BLaER1 (cell line): ENCODE measurements at regions not wholly inside any gene's neighbourhood (a gene's known extent, or its start where the extent isn't known, plus 50 kb on each side); places are given as distances from the start of the nearest gene placed in this dataset.
A peak's percentile ranks its signal among the peaks of the same experiment; 100 is the strongest.

Experiments
- H3K27ac ChIP-seq: shearing (Covaris generic); formaldehyde crosslinking; 2 replicates; pipeline ENCODE4 v1.8.1; 2022
- H3K27me3 ChIP-seq: shearing (Covaris generic); formaldehyde crosslinking; 2 replicates; pipeline ENCODE4 v1.8.1; 2022
- H3K36me3 ChIP-seq: shearing (Covaris generic); formaldehyde crosslinking; 2 replicates; pipeline ENCODE4 v1.8.1; 2022
- H3K4me1 ChIP-seq: shearing (Covaris generic); formaldehyde crosslinking; 2 replicates; pipeline ENCODE4 v1.8.1; 2022
- H3K4me2 ChIP-seq: shearing (Covaris generic); formaldehyde crosslinking; 2 replicates; pipeline ENCODE4 v1.8.1; 2022
- H3K4me3 ChIP-seq: shearing (Covaris generic); formaldehyde crosslinking; 2 replicates; pipeline ENCODE4 v1.8.1; 2022
- H3K9ac ChIP-seq: shearing (Covaris generic); formaldehyde crosslinking; 2 replicates; pipeline ENCODE4 v1.8.1; 2022
- H3K9me3 ChIP-seq: shearing (Covaris generic); formaldehyde crosslinking; 2 replicates; pipeline ENCODE4 v1.8.1; 2022
- H4K20me1 ChIP-seq: shearing (Covaris generic); formaldehyde crosslinking; 2 replicates; pipeline ENCODE4 v1.8.1; 2022
- Cebpa-rat ChIP-seq: shearing (Covaris generic); IDR thresholded peaks from 2 replicates; pipeline ENCODE4 v1.8.1; 2022

DNA sequence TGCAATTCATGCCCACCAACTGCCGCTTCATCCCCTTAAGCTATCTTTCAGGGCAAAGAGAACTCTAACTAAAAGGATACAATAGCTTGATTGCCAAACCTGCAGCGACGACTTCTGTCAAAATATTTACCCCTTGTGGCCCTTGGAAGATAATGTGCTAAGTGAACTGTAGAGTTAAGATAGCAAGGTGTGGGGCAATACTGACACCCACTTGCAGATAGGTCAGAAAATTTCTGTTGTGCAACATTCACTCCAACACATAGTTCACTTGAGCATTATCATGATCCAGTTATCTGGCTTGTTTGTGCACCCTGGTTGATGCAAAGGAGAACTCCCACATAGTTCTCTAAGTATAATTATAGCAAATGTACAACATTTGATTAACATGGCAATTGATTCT, 55.6 kb downstream of the RHOXF2B start:
- H3K4me2 ChIP-seq = no peak overlapping the region
- no peaks in the 10 kb centered on the region for H4K20me1 ChIP-seq
- H3K27ac ChIP-seq = no peak overlapping the region
- no peaks in the 10 kb centered on the region for H3K36me3 ChIP-seq
- no peak for TF ChIP-seq Cebpa-rat
- no peak overlapping the region for H3K9ac ChIP-seq
- H3K9me3 ChIP-seq = peaks cover 21% of the 10 kb centered on the region
- H3K4me3 ChIP-seq = no peak overlapping the region
- H3K4me1 ChIP-seq = no peaks in the 10 kb centered on the region
- H3K27me3 ChIP-seq = no peaks in the 10 kb centered on the region

DNA sequence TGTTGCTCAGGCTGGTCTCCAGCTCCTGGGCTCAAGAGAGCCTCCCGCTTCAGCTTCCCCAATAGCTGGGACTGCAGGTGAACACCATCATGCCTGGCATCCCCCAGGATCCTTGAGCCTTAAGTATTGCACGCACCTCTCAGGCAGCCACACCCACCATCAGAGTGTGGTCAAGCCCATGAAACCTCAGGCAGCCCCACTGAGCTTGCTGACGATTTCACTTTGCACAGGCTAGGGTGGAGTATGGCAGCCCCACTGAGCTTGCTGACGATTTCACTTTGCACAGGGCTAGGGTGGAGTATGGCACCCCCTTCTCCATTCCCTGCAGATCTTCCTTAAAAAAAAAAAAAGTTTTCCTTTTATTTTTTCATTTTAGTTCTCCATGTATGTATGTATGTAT, 57.2 kb downstream of the RHOXF2B start:
- no peaks in the 10 kb centered on the region for H3K36me3 ChIP-seq
- no peaks in the 10 kb centered on the region for H3K4me1 ChIP-seq
- H3K4me2 ChIP-seq = no peak overlapping the region
- H3K9me3 ChIP-seq = peaks cover 13% of the 10 kb centered on the region
- H3K27ac ChIP-seq = no peak overlapping the region
- TF ChIP-seq Cebpa-rat = no peak
- H4K20me1 ChIP-seq = no peaks in the 10 kb centered on the region
- H3K9ac ChIP-seq = no peak overlapping the region
- no peak overlapping the region for H3K4me3 ChIP-seq
- peaks cover 12% of the 10 kb centered on the region for H3K27me3 ChIP-seq

- no peak for TF ChIP-seq Cebpa-rat
- no peaks in the 10 kb centered on the region for H4K20me1 ChIP-seq
- H3K9me3 ChIP-seq = peaks cover 19% of the 10 kb centered on the region
- H3K9ac ChIP-seq = no peak overlapping the region
- H3K4me3 ChIP-seq = no peak overlapping the region
- H3K36me3 ChIP-seq = no peaks in the 10 kb centered on the region
- H3K27ac ChIP-seq = no peak overlapping the region
- no peak overlapping the region for H3K4me2 ChIP-seq
- no peaks in the 10 kb centered on the region for H3K4me1 ChIP-seq
- H3K27me3 ChIP-seq = peaks cover 22% of the 10 kb centered on the region
These were observed 61.4 kb downstream of the RHOXF2B start for GRCh38 chrX:120016068-120016441.

DNA sequence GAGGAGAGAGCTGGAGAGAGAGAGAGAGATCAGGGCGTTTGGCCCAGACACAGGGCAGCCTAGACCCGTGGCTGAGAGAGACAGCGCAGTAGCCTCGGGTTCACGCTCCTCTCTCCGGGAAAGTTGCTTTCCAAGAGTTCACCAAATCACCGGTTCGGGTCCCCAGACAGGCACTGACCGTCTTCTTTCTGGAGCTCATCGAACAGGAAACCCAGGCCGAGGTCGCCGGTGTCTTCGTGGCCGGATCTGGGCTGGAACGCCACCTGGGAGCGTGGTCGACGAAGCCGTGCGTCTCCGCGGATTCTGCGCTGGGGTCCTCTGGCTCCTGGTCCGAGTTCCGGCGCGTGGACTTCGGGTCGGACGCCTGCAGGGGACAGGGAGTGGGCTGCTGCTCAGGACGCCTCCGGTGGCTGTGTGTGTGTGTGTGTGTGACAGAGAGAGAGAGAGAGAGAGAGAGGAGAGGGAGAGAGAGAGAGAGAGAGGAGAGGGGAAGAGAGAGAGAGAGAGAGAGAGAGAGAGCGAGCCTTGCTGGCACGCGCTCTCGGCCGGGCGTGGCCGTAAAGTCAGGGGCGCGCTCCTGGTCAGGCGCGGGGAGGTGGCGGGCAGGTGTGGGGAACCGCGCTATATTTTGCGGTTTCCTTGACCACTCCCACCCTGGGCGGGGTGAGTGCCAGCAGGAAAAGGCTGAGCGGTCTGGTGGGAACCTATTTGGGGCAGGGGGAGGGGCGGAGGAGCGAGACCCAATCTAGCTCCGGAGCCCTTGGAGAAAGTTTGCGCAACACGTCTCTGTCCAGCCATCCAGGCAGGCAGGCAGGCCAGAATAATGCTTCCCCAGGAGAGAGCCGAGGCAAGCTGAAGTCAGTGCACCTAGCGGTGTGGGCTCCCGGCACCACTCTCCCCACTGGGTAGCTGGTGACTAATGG, 62.1 kb downstream of the RHOXF2B start:
- no peak overlapping the region for H3K9ac ChIP-seq
- H3K4me1 ChIP-seq = no peaks in the 10 kb centered on the region
- H4K20me1 ChIP-seq = no peaks in the 10 kb centered on the region
- H3K4me2 ChIP-seq = peak overlapping the region; percentile 17; the same call in 1 of the 2 replicates
- no peak overlapping the region for H3K4me3 ChIP-seq
- H3K9me3 ChIP-seq = peaks cover 19% of the 10 kb centered on the region
- H3K27ac ChIP-seq = no peak overlapping the region
- TF ChIP-seq Cebpa-rat = no peak
- H3K36me3 ChIP-seq = no peaks in the 10 kb centered on the region
- peaks cover 22% of the 10 kb centered on the region for H3K27me3 ChIP-seq

GRCh38 chrX:120014354-120015130, 62.9 kb downstream of the RHOXF2B start:
- peaks cover 19% of the 10 kb centered on the region for H3K9me3 ChIP-seq
- no peak overlapping the region for H3K27ac ChIP-seq
- H3K4me3 ChIP-seq = no peak overlapping the region
- H4K20me1 ChIP-seq = no peaks in the 10 kb centered on the region
- no peak overlapping the region for H3K4me2 ChIP-seq
- peaks cover 22% of the 10 kb centered on the region for H3K27me3 ChIP-seq
- no peaks in the 10 kb centered on the region for H3K36me3 ChIP-seq
- H3K4me1 ChIP-seq = no peaks in the 10 kb centered on the region
- H3K9ac ChIP-seq = no peak overlapping the region
- TF ChIP-seq Cebpa-rat = no peak

GRCh38 chrX:120001787-120002186, 58.2 kb upstream of the NKAP start:
- no peaks in the 10 kb centered on the region for H3K36me3 ChIP-seq
- H3K9ac ChIP-seq = no peak overlapping the region
- peaks cover 39% of the 10 kb centered on the region for H3K9me3 ChIP-seq
- TF ChIP-seq Cebpa-rat = no peak
- H3K4me2 ChIP-seq = no peak overlapping the region
- no peaks in the 10 kb centered on the region for H4K20me1 ChIP-seq
- no peak overlapping the region for H3K4me3 ChIP-seq
- no peaks in the 10 kb centered on the region for H3K4me1 ChIP-seq
- no peak overlapping the region for H3K27ac ChIP-seq
- peaks cover 26% of the 10 kb centered on the region for H3K27me3 ChIP-seq

DNA sequence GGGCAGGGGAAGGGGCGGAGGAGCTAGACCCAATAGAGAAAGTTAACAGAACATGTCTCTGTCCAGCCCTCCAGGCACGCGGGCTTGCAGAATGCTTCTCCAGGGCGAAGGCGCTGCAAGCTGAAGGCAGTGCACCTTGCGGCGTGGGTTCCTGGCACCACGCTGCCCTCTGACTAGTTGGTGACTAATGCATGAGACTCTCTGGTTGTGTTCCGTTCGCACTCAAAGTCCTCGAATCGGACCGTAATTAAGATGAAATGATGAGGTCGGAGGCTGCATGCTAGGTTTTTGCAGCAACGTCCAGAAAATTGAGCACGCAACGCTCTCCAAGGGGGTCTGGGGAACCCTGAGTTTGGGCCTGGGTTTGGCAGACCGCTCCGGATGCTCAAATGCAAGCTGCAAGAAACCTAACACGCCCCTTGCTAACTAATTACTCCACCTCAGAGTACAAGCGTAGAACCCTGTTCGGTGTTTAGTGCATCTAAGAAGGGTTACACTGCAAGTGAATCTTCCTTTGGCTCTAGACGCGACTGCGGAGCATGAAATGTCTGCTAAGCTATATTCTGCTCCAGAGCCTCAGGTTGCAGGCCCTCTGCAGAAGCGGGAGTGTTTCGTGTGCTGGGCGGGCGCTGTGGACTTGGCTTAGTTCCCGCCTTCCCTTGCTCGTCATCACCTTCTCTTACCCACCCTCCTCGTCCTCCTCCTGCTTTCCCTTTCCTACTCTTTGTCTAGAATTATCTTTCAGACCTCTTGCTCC, 57.1 kb upstream of the NKAP start:
- Histone ChIP-seq H3K27me3 (peaks cover 37% of the 10 kb centered on the region), H3K4me2 (no peak overlapping the region), H3K36me3 (no peaks in the 10 kb centered on the region), H3K4me1 (no peaks in the 10 kb centered on the region), H3K9me3 (peaks cover 39% of the 10 kb centered on the region), H3K9ac (no peak overlapping the region), H3K4me3 (no peak overlapping the region), H4K20me1 (no peaks in the 10 kb centered on the region), H3K27ac (no peak overlapping the region)
- no peak for TF ChIP-seq Cebpa-rat

- H3K4me3 ChIP-seq = no peak overlapping the region
- peaks cover 32% of the 10 kb centered on the region for H3K9me3 ChIP-seq
- no peak overlapping the region for H3K27ac ChIP-seq
- H3K4me2 ChIP-seq = no peak overlapping the region
- no peak for TF ChIP-seq Cebpa-rat
- no peak overlapping the region for H3K9ac ChIP-seq
- H3K4me1 ChIP-seq = no peaks in the 10 kb centered on the region
- H3K27me3 ChIP-seq = peaks cover 52% of the 10 kb centered on the region
- H3K36me3 ChIP-seq = no peaks in the 10 kb centered on the region
- no peaks in the 10 kb centered on the region; the same call in 1 of the 2 replicates for H4K20me1 ChIP-seq
These were observed 55.6 kb upstream of the NKAP start for GRCh38 chrX:119999087-119999634.

GRCh38 chrX:119997570-119997969, 54.0 kb upstream of the NKAP start:
- no peak overlapping the region for H3K4me2 ChIP-seq
- H3K9ac ChIP-seq = no peak overlapping the region
- H3K27ac ChIP-seq = no peak overlapping the region
- TF ChIP-seq Cebpa-rat = no peak
- peaks cover 68% of the 10 kb centered on the region for H3K27me3 ChIP-seq
- H3K4me3 ChIP-seq = no peak overlapping the region
- no peaks in the 10 kb centered on the region for H3K4me1 ChIP-seq
- H3K36me3 ChIP-seq = no peaks in the 10 kb centered on the region
- peaks cover 31% of the 10 kb centered on the region for H3K9me3 ChIP-seq
- no peaks in the 10 kb centered on the region; the same call in 1 of the 2 replicates for H4K20me1 ChIP-seq
